SK-N-SH treated with all-trans-retinoic acid at 6 μM for 48 hours (cell line): ENCODE measurements at regions not wholly inside any gene's neighbourhood (a gene's known extent, or its start where the extent isn't known, plus 50 kb on each side); places are given as distances from the start of the nearest gene placed in this dataset.

Experiments
- ATAC-seq: fragments of 200-7000 bp; cut with Tn5 transposase; 3 replicates; pipeline ENCODE4 v1.9.1; 2020; ENCODE audit warnings: mild to moderate bottlenecking, moderate library complexity
- ARNTL ChIP-seq: fragments of 450-650 bp; formaldehyde crosslinking; IDR thresholded peaks from 2 replicates; pipeline ENCODE4 v1.5.0; 2020; ENCODE audit warnings: low read depth, mild to moderate bottlenecking, moderate library complexity, borderline replicate concordance
- BACH2 ChIP-seq: fragments of 250-450 bp; sonication (Bioruptor Pico); IDR thresholded peaks from 2 replicates; pipeline ENCODE4 v1.9.0; 2021; ENCODE audit warnings: mild to moderate bottlenecking, borderline replicate concordance
- CSDC2 ChIP-seq: fragments of 250-450 bp; sonication (Bioruptor Pico); IDR thresholded peaks from 2 replicates; pipeline ENCODE4 v1.5.0; 2020; ENCODE audit warnings: mild to moderate bottlenecking, moderate library complexity
- ESRRG ChIP-seq: fragments of 250-450 bp; sonication (Bioruptor Pico); IDR thresholded peaks from 2 replicates; pipeline ENCODE4 v1.6.1; 2021; ENCODE audit warnings: mild to moderate bottlenecking
- GLIS3 ChIP-seq: fragments of 250-450 bp; sonication (Bioruptor Pico); IDR thresholded peaks from 2 replicates; pipeline ENCODE4 v1.5.0; 2020; ENCODE audit warnings: mild to moderate bottlenecking, moderate library complexity
- ISL1 ChIP-seq: fragments of 250-450 bp; sonication (Bioruptor Pico); IDR thresholded peaks from 2 replicates; pipeline ENCODE4 v2.1.2; 2022; ENCODE audit warnings: mild to moderate bottlenecking, moderate library complexity
- OSR1 ChIP-seq: fragments of 250-450 bp; sonication (Bioruptor Pico); IDR thresholded peaks from 2 replicates; pipeline ENCODE4 v1.8.0; 2022; ENCODE audit warnings: moderate library complexity, mild to moderate bottlenecking, inconsistent platforms
- PPARA ChIP-seq: fragments of 250-450 bp; sonication (Bioruptor Pico); IDR thresholded peaks from 2 replicates; pipeline ENCODE4 v1.5.0; 2020; ENCODE audit warnings: mild to moderate bottlenecking, borderline replicate concordance
- RARB ChIP-seq: fragments of 250-450 bp; sonication (Bioruptor Pico); IDR thresholded peaks from 2 replicates; pipeline ENCODE4 v1.8.0; 2021; ENCODE audit warnings: mild to moderate bottlenecking, moderate library complexity
- SNAI2 ChIP-seq: fragments of 250-450 bp; sonication (Bioruptor Pico); IDR thresholded peaks from 2 replicates; pipeline ENCODE4 v1.5.0; 2020; ENCODE audit warnings: mild to moderate bottlenecking, moderate library complexity
- ZC3H10 ChIP-seq: fragments of 250-450 bp; sonication (Bioruptor Pico); IDR thresholded peaks from 2 replicates; pipeline ENCODE4 v1.5.1; 2021; ENCODE audit warnings: mild to moderate bottlenecking, moderate library complexity
- ZFP30 ChIP-seq: fragments of 450-650 bp; formaldehyde crosslinking; IDR thresholded peaks from 2 replicates; pipeline ENCODE4 v1.5.0; 2022; ENCODE audit warnings: mild to moderate bottlenecking, moderate library complexity
- ZNF565 ChIP-seq: fragments of 450-650 bp; formaldehyde crosslinking; conservative IDR thresholded peaks from 2 replicates; pipeline ENCODE4 v1.5.0; 2020; ENCODE audit warnings: low read depth, mild to moderate bottlenecking, moderate library complexity
- ZNF70 ChIP-seq: fragments of 450-650 bp; formaldehyde crosslinking; IDR thresholded peaks from 2 replicates; pipeline ENCODE4 v1.5.0; 2020; ENCODE audit warnings: mild to moderate bottlenecking, moderate library complexity
- TF ChIP-seq, protein P1 (sequence below): fragments of 250-450 bp; sonication (Bioruptor Pico); IDR thresholded peaks from 2 replicates; pipeline ENCODE4 v1.5.1; 2020; ENCODE audit warnings: low read depth, mild to moderate bottlenecking, moderate library complexity
- TF ChIP-seq, protein P2 (sequence below): fragments of 250-450 bp; sonication (Bioruptor Pico); IDR thresholded peaks from 2 replicates; pipeline ENCODE4 v1.5.1; 2021; ENCODE audit warnings: mild to moderate bottlenecking, moderate library complexity
- TF ChIP-seq, protein P3 (sequence below): fragments of 250-450 bp; sonication (Bioruptor Pico); IDR thresholded peaks from 2 replicates; pipeline ENCODE4 v1.5.0; 2020; ENCODE audit warnings: mild to moderate bottlenecking, moderate library complexity
- TF ChIP-seq, protein P4 (sequence below): fragments of 250-450 bp; sonication (Bioruptor Pico); IDR thresholded peaks from 2 replicates; pipeline ENCODE4 v1.8.0; 2020; ENCODE audit warnings: mild to moderate bottlenecking, moderate library complexity, borderline replicate concordance

- TF ChIP-seq, protein P1, sequence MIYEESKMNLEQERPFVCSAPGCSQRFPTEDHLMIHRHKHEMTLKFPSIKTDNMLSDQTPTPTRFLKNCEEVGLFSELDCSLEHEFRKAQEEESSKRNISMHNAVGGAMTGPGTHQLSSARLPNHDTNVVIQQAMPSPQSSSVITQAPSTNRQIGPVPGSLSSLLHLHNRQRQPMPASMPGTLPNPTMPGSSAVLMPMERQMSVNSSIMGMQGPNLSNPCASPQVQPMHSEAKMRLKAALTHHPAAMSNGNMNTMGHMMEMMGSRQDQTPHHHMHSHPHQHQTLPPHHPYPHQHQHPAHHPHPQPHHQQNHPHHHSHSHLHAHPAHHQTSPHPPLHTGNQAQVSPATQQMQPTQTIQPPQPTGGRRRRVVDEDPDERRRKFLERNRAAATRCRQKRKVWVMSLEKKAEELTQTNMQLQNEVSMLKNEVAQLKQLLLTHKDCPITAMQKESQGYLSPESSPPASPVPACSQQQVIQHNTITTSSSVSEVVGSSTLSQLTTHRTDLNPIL (CRISPR knock-in tag) = no peak
- TF ChIP-seq, protein P2, sequence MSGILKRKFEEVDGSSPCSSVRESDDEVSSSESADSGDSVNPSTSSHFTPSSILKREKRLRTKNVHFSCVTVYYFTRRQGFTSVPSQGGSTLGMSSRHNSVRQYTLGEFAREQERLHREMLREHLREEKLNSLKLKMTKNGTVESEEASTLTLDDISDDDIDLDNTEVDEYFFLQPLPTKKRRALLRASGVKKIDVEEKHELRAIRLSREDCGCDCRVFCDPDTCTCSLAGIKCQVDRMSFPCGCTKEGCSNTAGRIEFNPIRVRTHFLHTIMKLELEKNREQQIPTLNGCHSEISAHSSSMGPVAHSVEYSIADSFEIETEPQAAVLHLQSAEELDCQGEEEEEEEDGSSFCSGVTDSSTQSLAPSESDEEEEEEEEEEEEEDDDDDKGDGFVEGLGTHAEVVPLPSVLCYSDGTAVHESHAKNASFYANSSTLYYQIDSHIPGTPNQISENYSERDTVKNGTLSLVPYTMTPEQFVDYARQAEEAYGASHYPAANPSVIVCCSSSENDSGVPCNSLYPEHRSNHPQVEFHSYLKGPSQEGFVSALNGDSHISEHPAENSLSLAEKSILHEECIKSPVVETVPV (CRISPR knock-in tag) = no peak
- TF ChIP-seq OSR1 (CRISPR knock-in tag) (no peak), ZC3H10 (CRISPR knock-in tag) (no peak)
Measured at GRCh38 chr6:81487489-81487888, 265.0 kb downstream of the TENT5A start (continued).

- ATAC-seq = no peak
Measured at GRCh38 chr6:81486234-81486633, 266.2 kb downstream of the TENT5A start.

DNA sequence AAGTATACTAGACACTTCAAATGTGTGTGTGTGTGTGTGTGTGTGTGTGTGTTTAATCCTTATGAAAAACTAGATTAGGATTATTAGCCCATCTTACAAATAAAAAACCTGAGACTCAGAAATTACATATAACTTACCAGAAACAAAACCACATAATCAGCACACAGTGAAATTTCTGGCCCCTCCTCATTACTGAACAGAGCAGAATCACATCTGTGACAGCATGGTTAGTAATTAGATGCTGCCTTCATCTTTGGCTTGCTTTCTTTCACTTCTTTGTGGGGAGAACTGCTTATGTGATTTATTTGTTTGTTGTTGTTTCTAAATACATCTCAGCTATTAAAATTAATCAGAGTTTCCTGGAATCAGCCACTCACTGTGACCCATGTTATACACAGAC is 267.1 kb downstream of the TENT5A start:
- ATAC-seq = no peak
- TF ChIP-seq ZNF565 (no peak), PPARA (CRISPR knock-in tag) (no peak), GLIS3 (no peak), SNAI2 (CRISPR knock-in tag) (no peak), BACH2 (CRISPR knock-in tag) (no peak), ZFP30 (CRISPR knock-in tag) (no peak), ISL1 (CRISPR knock-in tag) (no peak), ZNF70 (CRISPR knock-in tag) (no peak)
- TF ChIP-seq, protein P3, sequence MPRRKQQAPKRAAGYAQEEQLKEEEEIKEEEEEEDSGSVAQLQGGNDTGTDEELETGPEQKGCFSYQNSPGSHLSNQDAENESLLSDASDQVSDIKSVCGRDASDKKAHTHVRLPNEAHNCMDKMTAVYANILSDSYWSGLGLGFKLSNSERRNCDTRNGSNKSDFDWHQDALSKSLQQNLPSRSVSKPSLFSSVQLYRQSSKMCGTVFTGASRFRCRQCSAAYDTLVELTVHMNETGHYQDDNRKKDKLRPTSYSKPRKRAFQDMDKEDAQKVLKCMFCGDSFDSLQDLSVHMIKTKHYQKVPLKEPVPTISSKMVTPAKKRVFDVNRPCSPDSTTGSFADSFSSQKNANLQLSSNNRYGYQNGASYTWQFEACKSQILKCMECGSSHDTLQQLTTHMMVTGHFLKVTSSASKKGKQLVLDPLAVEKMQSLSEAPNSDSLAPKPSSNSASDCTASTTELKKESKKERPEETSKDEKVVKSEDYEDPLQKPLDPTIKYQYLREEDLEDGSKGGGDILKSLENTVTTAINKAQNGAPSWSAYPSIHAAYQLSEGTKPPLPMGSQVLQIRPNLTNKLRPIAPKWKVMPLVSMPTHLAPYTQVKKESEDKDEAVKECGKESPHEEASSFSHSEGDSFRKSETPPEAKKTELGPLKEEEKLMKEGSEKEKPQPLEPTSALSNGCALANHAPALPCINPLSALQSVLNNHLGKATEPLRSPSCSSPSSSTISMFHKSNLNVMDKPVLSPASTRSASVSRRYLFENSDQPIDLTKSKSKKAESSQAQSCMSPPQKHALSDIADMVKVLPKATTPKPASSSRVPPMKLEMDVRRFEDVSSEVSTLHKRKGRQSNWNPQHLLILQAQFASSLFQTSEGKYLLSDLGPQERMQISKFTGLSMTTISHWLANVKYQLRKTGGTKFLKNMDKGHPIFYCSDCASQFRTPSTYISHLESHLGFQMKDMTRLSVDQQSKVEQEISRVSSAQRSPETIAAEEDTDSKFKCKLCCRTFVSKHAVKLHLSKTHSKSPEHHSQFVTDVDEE (CRISPR knock-in tag) = no peak
- TF ChIP-seq, protein P1 (CRISPR knock-in tag) = no peak
- TF ChIP-seq, all 23 proteins: peak for 0

More at GRCh38 chr6:81486234-81486633, 266.2 kb downstream of the TENT5A start:
- TF ChIP-seq, protein P3 (CRISPR knock-in tag) = no peak
- TF ChIP-seq RARB (CRISPR knock-in tag) (no peak), OSR1 (CRISPR knock-in tag) (no peak), ARNTL (CRISPR knock-in tag) (no peak), PPARA (CRISPR knock-in tag) (no peak), ESRRG (CRISPR knock-in tag) (no peak), ZNF565 (no peak)

DNA sequence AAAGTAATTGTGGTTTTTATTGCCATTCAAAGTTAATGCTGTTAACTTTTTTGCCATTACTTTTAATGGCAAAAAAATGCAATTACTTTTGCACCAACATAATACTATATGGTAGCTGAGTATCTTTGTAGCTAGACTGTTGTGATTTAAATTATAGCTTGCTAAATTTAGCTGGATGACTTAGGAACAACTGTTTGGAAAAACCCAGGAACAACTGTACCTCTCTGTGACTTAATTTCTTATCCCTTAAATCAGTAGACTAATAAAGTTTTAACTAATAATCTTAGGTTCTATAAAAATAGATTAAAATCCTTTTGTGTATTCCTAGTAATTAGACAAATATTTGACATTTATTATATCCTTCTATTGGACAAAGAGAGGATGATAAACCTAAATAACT is 268.2 kb downstream of the TENT5A start:
- no peak for ATAC-seq
- TF ChIP-seq ZFP30 (CRISPR knock-in tag) = no peak
- no peak for TF ChIP-seq ZNF565
- TF ChIP-seq ESRRG (CRISPR knock-in tag) = no peak
- no peak for TF ChIP-seq ZNF70 (CRISPR knock-in tag)
- TF ChIP-seq, protein P4, sequence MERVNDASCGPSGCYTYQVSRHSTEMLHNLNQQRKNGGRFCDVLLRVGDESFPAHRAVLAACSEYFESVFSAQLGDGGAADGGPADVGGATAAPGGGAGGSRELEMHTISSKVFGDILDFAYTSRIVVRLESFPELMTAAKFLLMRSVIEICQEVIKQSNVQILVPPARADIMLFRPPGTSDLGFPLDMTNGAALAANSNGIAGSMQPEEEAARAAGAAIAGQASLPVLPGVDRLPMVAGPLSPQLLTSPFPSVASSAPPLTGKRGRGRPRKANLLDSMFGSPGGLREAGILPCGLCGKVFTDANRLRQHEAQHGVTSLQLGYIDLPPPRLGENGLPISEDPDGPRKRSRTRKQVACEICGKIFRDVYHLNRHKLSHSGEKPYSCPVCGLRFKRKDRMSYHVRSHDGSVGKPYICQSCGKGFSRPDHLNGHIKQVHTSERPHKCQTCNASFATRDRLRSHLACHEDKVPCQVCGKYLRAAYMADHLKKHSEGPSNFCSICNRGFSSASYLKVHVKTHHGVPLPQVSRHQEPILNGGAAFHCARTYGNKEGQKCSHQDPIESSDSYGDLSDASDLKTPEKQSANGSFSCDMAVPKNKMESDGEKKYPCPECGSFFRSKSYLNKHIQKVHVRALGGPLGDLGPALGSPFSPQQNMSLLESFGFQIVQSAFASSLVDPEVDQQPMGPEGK (CRISPR knock-in tag) = no peak
- TF ChIP-seq, protein P1 (CRISPR knock-in tag) = no peak
- TF ChIP-seq GLIS3 = no peak
- no peak for TF ChIP-seq CSDC2 (CRISPR knock-in tag)
- TF ChIP-seq ARNTL (CRISPR knock-in tag) = no peak
- TF ChIP-seq SNAI2 (CRISPR knock-in tag) = no peak
- no peak for TF ChIP-seq PPARA (CRISPR knock-in tag)
